Stimulated activated CD4-positive, alpha-beta T cell treated with anti-CD3 and anti-CD28 coated beads, Interleukin-1b, Interleukin-23, amount 100 ng/mL, for 1 hour (primary cell): ENCODE measurements at regions not wholly inside any gene's neighbourhood (a gene's known extent, or its start where the extent isn't known, plus 50 kb on each side); places are given as distances from the start of the nearest gene placed in this dataset.

ENCODE experiments used
- DNase-seq, 2 donors: peaks; one replicate each; pipeline ENCODE4 v3.0.0-alpha.2; 2020; ENCODE audit warnings: low read depth in 2 of 2

DNA sequence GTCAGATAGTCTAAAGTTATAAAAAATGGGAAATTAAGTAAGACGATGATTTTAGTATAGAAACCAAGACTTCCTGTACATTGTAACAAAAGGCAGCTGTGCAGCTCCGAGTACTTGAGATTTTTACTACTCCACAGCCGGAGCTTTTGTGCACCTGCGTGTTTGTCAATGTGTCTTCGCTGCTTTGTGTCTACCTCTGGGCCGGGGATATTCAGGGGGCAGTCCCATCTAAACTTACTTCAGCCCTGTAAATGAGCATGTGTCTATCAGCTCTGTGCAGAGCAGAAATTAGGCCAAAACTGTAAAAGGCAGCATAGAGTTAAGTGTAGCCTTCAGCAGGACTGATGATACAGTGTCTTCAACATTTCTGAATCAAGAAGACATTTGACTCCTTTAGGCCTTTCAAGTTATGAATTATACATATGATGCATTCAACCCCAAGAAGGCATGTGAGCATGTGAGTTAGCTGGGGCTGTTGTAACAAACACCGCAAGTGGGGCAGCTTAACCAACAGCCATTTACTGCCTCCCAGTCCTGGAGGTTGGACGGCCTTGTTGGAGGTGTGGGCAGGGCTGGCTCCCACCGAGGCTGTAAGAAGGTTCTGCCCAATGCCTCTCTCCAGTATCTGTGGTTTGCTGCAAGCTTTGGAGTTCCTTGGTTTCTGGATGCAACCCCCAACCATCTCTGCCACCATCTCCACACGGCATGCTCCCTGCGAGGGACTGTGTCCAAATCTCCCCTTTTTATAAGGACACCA lies 191.0 kb upstream of the IRS2 start:
- no peak for DNase-seq

GRCh38 chr13:109976206-109976997 lies 190.0 kb upstream of the IRS2 start:
- no peak for DNase-seq

- no peak for DNase-seq
These were observed 188.0 kb upstream of the IRS2 start for GRCh38 chr13:109974354-109974753.

- no peak for DNase-seq
These were observed 186.9 kb upstream of the IRS2 start for GRCh38 chr13:109973279-109973678.

- DNase-seq, result no peak
These were observed 185.2 kb upstream of the IRS2 start for GRCh38 chr13:109971456-109972090.

GRCh38 chr13:109971006-109971405 lies 184.6 kb upstream of the IRS2 start:
- DNase-seq, result no peak

- no peak for DNase-seq
These were observed 182.6 kb upstream of the IRS2 start for GRCh38 chr13:109968876-109969577.

DNA sequence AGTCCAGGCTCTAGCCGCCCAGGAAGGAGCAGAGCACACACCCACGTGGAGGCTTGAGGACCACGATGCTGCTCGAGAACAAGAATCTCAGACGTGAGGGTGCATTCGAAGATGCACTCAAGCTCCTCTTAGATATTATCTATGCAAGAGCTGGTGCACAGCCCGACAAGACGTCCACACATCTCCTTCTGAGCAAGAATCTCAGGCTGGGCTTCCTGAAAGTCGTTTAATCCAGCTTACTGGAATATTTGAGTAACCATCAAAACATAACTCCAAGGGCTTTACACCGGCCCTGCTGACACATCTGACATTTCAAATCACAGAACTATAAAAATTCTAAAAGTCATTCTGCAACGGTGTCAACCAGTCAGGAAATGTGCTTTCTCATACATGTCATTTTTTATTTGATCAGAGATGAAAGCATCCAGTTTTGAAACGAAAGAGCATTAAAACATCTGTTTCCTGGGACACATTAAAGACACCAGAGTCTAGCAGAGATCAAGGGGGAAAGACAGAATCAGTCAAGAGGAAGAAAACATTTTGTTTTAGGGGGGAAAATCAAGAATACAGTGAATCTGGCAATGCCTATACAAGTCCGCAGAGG lies 177.7 kb upstream of the IRS2 start:
- no peak for DNase-seq

- no peak for DNase-seq
These were observed 177.0 kb upstream of the IRS2 start for GRCh38 chr13:109963384-109963783.

DNA sequence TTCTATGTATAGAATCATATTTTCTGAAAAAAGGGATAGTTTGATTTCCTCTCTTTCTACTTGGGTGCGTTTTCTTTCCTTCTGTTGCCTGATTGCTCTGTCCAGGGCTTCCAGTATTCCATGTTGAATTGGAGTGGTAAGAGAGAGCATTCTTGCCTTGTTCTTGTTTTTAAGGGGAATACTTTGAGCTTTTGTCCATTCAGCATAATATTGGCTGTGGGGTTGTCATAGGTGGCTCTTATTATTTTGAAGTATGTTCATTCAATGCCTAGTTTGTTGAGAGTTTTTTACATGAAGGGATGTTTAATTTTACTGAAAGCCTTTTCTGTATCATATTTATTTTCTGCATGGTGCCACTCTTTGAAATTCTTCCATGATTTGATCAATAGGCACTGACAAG lies 173.5 kb upstream of the IRS2 start:
- no peak for DNase-seq

DNA sequence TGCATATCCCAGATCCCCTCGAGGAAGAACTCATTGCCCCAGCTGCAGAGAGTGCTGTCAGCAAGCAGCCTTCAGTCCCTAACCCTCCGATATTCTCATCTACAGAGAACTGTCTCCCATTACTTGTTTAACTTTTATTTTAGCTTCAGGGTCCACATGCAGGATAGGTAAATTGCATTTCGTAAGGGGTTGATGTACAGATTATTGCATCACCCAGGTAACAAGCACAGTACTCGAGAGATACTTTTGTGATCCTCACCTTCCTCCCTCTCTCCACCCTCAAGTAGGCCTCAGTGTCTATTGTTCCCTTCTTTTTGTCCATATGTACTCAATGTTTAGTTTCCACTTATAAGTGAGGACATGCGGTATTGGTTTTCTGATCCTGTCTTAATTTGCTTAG lies 171.5 kb upstream of the IRS2 start:
- no peak for DNase-seq

GRCh38 chr13:109955598-109955997 lies 169.2 kb upstream of the IRS2 start:
- DNase-seq, result no peak

DNA sequence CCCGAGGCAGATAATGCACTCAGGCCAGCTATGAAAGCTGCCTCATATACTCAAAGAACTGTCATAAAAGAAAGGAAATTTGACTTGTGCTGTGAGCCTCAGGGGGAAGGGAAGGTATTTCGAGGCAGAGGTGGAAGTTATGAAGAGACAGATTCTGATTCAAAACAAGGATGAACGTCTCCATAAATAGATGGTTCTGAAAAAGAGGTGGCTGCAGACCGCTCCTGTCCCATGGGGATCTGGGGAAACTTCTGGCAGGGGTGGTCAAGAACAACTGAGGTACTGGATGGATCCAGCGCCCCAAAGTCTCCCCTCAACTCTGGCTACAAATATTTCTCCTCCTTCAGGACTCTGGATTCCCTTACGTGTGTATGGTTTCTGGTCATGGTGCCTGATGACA lies 168.1 kb upstream of the IRS2 start:
- no peak for DNase-seq

DNA sequence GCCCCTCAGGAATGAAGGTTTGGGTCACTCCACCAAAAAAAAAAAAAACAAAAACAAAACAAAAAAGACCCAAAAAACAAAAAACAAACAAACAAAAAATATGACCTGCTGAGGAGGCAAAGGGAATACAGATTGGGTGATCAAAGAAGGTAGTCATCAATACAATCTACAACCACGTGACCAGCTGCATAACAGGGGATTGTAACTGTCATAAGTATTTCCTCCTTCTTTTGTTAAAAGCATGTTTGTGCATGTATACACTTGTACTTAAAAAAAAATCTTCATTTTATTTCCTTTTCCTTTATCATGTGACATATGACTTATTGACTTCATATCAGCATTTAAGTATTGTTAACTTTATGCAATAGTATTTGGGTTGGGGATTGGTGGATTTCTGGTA lies 165.1 kb upstream of the IRS2 start:
- DNase-seq, result no peak

GRCh38 chr13:109949397-109949796 lies 163.0 kb upstream of the IRS2 start:
- DNase-seq, result no peak

- no peak for DNase-seq
These were observed 160.6 kb upstream of the IRS2 start for GRCh38 chr13:109947006-109947405.

DNA sequence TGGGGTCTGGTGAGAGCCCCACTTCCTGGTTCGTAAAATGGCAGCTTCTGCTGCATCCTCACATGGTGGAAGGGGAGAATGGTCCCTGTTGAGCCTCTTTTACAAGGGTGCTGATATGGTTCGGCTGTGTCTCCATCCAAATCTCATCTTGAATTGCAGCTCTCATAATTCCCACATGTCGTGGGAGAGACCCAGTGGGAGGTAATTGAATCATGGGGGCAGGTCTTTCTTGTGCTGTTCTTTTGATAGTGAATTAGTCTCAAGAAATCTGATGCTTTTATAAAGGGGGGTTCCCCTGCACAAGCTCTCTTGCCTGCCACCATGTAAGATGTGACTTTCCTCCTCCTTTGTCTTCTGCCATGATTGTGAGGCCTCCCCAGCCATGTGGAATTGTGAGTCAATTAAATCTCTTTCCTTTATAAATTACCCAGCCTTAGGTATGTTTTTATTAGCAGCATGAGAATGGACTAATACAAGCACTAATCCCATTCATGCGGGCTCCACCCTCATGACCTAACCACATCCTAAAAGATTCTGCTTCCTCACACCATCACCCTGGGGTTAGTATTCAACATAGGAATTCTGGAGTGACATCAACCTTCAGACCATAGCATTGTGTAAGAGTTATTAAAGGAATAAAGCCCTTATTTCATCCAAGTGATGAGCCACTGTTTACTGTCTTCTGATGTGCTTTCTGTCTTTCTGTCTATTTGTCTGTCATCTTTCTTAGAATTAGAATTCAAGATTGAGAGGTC lies 159.0 kb upstream of the IRS2 start:
- no peak for DNase-seq

GRCh38 chr13:109941951-109942350 lies 155.6 kb upstream of the IRS2 start:
- no peak for DNase-seq

DNA sequence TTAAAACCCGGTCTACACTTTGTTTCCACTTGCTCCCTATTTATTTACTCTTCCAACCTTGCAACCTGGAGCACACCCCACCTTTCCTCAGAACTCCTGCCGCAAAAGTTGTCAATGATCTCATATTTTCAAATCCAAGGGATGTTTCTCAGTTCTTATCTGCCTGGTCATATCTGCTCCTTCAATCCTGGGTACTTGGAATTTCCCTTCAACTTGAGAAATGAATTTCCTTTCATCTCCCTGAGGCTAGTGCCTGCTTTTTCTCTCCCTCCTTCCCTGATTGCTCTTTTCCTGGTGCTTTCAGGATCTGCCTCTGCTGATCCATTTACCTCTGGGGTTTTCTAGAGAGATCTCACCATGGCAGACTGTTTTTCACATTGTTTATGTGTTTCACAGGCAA lies 154.8 kb upstream of the IRS2 start:
- no peak for DNase-seq

DNA sequence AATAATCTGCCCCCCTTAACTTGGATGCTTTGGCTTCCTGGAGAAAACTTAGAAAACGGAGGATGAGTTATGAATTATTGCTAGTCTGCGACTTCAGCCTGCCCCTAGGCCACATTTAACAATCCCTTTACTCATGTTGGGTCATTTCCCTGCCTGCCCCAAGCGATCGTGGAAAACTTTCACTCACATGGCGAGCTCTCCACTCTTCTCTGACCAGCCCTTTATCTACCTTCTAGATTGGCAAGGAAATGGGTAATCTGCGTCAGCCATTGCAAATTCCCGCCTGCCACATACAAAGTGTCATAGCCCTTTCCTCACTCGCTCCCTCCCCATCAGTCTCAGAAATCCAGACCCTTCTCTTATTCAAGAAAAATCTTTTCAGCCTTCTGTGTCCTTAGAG lies 154.3 kb upstream of the IRS2 start:
- DNase-seq, result no peak

DNA sequence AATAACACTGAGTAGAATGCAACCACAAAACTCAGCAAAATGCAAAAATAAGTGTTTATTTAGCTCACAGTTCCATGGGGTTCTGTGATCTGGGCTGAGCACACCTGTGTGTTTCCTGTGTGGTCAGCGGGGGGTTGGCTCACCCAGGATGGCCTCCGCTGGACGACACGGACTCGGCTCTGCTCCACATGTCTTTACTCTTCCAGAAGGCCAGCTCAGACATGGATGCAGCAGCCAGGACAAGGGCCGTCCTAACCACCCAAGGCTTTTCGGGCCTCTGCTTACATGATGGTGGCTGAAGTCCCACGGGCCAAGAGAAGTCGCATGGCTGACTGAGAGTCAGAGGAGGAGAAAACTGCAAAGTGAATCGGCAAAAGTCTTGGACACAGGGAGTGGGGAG lies 153.5 kb upstream of the IRS2 start:
- DNase-seq, result no peak
